Adipocyte (in vitro differentiated cells): ENCODE measurements at regions not wholly inside any gene's neighbourhood (a gene's known extent, or its start where the extent isn't known, plus 50 kb on each side); places are given as distances from the start of the nearest gene placed in this dataset.
"Not testable (repeated sequence)": the region's sequence is repeated elsewhere in the genome, so short reads cannot be mapped to it uniquely, and the experiment has no call there.

ENCODE experiments used
- DNase-seq: peaks from one replicate; pipeline ENCODE4 v3.0.0-alpha.2; 2015; ENCODE audit warnings: low read depth
- H3K27me3 ChIP-seq: replicated peaks from 2 replicates; pipeline ENCODE4 v1.7.0; 2013; ENCODE audit warnings: mild to moderate bottlenecking, low read length, moderate library complexity; ENCODE audit not compliant: control insufficient read depth, insufficient read depth
- H3K36me3 ChIP-seq: 2 replicates; pipeline ENCODE4 v1.7.0; 2013; ENCODE audit warnings: low read length, mild to moderate bottlenecking, moderate library complexity; ENCODE audit not compliant: control insufficient read depth, insufficient read depth, severe bottlenecking
- H3K4me1 ChIP-seq: 2 replicates; pipeline ENCODE4 v1.7.0; 2013; ENCODE audit warnings: mild to moderate bottlenecking, low read length, moderate library complexity; ENCODE audit not compliant: control insufficient read depth, insufficient read depth
- H3K4me3 ChIP-seq: 2 replicates; pipeline ENCODE4 v1.7.0; 2013; ENCODE audit warnings: mild to moderate bottlenecking, low read length, moderate library complexity
- H3K9ac ChIP-seq: 2 replicates; pipeline ENCODE4 v1.7.0; 2013; ENCODE audit warnings: mild to moderate bottlenecking, low read length, moderate library complexity
- H3K9me3 ChIP-seq: 2 replicates; pipeline ENCODE4 v1.7.0; 2013; ENCODE audit warnings: mild to moderate bottlenecking, low read length, moderate library complexity; ENCODE audit not compliant: control insufficient read depth

DNA sequence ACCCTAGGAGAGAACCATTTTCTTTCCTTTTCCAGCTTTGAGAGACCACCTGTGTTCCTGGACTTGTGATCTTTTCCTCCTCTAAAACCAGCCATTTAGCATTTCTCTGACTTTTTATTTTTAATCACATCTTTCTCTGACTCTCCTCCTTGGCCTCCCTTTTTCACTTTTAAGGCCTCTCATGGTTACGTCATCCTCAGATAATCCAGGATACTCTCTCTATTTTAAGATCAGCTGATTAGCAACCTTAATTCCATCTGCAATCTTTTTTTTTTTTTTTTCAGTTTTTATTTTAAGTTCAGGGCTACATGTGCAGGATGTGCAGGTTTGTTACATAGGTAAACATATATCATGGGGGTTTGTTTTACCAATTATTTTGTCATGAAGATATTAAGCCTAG is 54.0 kb downstream of the RFPL4B start:
- DNase-seq: no peak
- peaks cover 8% of the 10 kb centered on the region for H3K9me3 ChIP-seq
- no peaks in the 10 kb centered on the region for H3K4me1 ChIP-seq
- no peaks in the 10 kb centered on the region for H3K27me3 ChIP-seq
- no peak overlapping the region for H3K4me3 ChIP-seq
- no peak overlapping the region for H3K9ac ChIP-seq
- H3K36me3 ChIP-seq: no peaks in the 10 kb centered on the region

DNA sequence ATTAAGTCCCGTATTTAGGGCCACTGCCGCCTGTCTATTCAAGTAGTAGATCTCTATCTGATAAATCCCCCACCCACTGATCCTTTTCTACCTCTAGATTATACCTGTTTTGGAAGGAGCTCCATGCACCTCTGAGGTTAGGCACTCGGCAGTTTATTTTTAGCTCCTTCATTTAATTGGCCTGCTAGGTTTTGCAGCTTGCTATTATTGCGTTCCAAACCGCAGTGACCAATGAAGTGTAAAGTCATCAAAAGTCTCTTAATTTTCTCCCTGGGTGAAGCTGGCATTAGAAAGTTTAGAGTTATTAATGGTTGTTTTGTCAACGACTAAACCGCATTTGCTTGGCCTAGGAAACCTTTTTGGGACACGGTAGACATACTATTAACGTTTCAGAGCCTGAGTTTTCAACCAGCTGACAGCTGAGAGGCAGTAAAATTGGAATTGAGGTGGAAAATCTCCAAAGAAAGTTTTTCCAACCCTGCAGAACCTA is 60.0 kb downstream of the RFPL4B start:
- no peak overlapping the region for H3K9ac ChIP-seq
- H3K4me3 ChIP-seq: no peak overlapping the region
- no peak for DNase-seq
- peaks cover 5% of the 10 kb centered on the region for H3K4me1 ChIP-seq
- no peaks in the 10 kb centered on the region for H3K36me3 ChIP-seq
- peaks cover 3% of the 10 kb centered on the region for H3K9me3 ChIP-seq
- H3K27me3 ChIP-seq: no peaks in the 10 kb centered on the region

DNA sequence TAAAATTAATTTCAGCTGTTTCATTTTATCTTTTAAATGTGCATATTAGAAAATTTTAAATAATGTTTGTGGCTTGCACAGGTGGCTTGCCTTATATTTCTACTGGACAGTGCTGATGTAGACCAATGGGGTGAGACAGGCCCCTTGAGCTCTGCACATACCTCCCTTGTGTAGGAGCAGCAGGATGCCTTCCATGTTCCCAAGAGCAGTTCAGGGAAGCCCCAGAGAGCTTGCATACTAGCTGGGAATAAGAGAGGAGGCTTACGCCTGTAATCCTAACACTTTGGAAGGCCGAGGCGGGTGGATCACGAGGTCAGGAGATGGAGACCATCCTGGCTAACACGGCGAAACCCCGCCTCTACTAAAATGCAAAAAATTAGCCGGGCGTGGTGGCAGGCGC is 61.4 kb downstream of the RFPL4B start:
- Histone ChIP-seq H3K27me3 (no peaks in the 10 kb centered on the region), H3K4me3 (no peak overlapping the region), H3K9ac (no peak overlapping the region), H3K4me1 (peaks cover 5% of the 10 kb centered on the region), H3K9me3 (peaks cover 2% of the 10 kb centered on the region), H3K36me3 (no peaks in the 10 kb centered on the region)
- DNase-seq: no peak

DNA sequence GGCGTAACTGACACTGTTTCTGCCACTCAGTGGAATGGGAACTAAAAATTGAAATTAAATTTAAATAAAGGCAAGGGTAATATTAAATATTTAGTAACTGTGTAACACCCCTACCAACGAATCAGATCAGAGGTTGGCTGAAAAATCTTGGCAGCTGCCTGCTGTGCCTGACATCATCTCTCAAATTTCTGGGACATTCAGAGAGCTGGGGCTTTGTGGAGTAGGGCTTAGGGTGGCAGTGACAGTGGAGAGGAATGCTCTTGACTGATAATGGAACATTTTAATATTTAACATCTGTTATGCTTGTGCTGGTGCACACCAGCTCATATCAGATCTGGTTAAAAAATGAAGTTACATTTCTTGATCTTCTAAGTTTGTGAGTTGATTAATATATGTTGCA is 62.2 kb downstream of the RFPL4B start:
- Histone ChIP-seq H3K9me3 (no peaks in the 10 kb centered on the region), H3K36me3 (no peaks in the 10 kb centered on the region), H3K27me3 (no peaks in the 10 kb centered on the region), H3K4me1 (peaks cover 5% of the 10 kb centered on the region), H3K9ac (no peak overlapping the region), H3K4me3 (no peak overlapping the region)
- DNase-seq: peak; percentile 35

DNA sequence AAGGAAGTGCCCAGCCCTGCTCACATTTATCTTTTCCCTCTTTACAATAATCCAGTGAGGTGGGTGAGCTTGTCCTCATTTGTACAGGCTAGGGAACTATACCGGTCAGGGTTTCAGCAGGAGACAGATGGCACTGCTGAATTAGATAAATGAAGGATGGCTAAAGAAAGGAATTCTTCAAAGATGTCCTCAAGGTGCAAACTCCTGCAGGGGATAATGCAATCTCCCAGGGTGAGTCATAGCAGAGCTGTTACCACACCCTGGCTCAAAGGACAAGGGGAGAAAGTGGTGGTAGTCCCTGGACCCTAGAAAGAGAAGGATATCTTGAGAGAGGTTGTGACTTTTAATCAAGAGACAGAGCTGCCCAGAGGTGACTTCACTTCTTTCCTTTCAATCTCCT is 66.7 kb downstream of the RFPL4B start:
- no peak overlapping the region for H3K4me3 ChIP-seq
- no peak overlapping the region for H3K9ac ChIP-seq
- peaks cover 13% of the 10 kb centered on the region for H3K4me1 ChIP-seq
- H3K27me3 ChIP-seq: no peaks in the 10 kb centered on the region
- H3K9me3 ChIP-seq: peaks cover 3% of the 10 kb centered on the region
- DNase-seq: peak; percentile 12
- H3K36me3 ChIP-seq: no peaks in the 10 kb centered on the region

DNA sequence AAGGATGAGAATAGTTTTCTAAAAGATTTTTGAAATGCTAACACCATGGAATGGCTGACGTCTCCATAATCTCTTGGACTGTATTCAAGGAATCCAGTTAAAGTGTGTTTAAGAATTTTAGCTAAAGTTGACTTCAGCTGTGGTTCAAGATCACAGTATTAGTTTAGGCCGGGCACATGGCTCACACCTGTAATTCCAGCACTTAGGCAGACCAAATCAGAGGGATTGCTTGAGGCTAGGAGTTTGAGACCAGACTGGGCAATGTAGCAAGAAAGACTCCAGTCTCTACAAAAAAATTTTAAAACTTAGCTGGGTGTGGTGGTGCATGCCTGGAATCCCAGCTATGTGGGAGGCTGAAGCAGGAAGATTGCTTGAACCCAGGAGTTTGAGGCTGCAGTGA is 68.2 kb downstream of the RFPL4B start:
- H3K9ac ChIP-seq: no peak overlapping the region
- no peak for DNase-seq
- peaks cover 8% of the 10 kb centered on the region for H3K4me1 ChIP-seq
- no peak overlapping the region for H3K4me3 ChIP-seq
- no peaks in the 10 kb centered on the region for H3K27me3 ChIP-seq
- no peaks in the 10 kb centered on the region for H3K36me3 ChIP-seq
- H3K9me3 ChIP-seq: peaks cover 3% of the 10 kb centered on the region

DNA sequence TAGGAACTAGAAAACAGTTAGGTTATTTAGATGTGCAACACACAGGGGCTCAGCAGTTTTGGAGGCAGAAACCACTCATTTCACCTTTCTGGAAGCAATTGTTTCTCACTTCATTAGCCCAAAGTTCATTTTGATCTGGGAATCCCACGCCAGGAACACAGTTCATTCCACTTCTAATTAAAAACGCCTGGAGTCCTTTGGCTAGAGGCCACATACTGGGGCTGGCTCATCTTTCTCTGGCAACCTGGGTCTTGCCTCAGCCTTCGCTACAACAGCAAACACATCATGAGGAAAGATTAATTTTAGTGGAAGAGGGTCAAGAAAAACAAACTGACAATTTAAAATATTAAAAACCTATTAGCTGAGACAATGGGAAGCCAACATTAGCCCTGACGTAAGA is 69.7 kb downstream of the RFPL4B start:
- no peaks in the 10 kb centered on the region for H3K36me3 ChIP-seq
- H3K9ac ChIP-seq: no peak overlapping the region
- DNase-seq: peak; percentile 47
- peaks cover 3% of the 10 kb centered on the region for H3K9me3 ChIP-seq
- H3K4me3 ChIP-seq: peak overlapping the region; percentile 36
- peaks cover under 1% of the 10 kb centered on the region for H3K27me3 ChIP-seq
- peaks cover 8% of the 10 kb centered on the region for H3K4me1 ChIP-seq

DNA sequence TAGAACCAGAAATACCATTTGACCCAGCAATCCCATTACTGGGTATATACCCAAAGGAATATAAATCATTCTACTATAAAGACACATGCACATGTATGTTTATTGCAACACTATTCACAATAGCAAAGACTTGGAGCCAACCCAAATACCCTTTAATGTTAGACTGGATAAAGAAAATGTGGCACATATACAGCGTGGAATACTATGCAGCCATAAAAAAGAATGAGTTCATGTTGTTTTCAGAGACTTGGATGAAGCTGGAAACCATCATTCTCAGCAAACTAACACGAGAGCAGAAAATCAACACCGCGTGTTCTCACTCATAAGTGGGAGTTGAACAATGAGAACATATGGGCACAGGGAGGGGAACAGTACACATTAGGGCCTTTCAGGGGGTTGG is 79.9 kb downstream of the RFPL4B start:
- not testable (repeated sequence) for H3K36me3 ChIP-seq, H3K9ac ChIP-seq, H3K4me3 ChIP-seq, H3K4me1 ChIP-seq, DNase-seq, H3K9me3 ChIP-seq, H3K27me3 ChIP-seq

DNA sequence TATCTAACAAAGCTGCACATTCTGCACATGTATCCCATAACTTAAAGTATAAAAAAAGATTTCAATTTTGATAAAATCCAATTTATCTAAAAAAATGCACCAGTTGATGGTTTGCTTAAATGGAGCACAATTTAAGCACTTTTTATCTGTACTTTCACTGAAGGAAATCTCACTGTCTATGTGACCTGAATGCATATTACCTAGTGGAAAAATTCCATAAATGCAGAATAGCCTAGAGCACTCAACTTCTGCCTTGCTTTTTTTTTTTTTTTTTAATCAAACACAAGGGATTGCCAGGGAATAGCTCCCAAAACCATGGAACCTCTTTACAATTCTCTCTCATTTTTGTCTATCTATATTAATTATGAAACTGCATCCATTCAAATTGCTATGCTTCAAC is 80.4 kb downstream of the RFPL4B start:
- H3K4me1 ChIP-seq: no peaks in the 10 kb centered on the region
- no peaks in the 10 kb centered on the region for H3K36me3 ChIP-seq
- no peaks in the 10 kb centered on the region for H3K9me3 ChIP-seq
- H3K4me3 ChIP-seq: no peak overlapping the region
- DNase-seq: no peak
- H3K27me3 ChIP-seq: no peaks in the 10 kb centered on the region
- H3K9ac ChIP-seq: no peak overlapping the region

DNA sequence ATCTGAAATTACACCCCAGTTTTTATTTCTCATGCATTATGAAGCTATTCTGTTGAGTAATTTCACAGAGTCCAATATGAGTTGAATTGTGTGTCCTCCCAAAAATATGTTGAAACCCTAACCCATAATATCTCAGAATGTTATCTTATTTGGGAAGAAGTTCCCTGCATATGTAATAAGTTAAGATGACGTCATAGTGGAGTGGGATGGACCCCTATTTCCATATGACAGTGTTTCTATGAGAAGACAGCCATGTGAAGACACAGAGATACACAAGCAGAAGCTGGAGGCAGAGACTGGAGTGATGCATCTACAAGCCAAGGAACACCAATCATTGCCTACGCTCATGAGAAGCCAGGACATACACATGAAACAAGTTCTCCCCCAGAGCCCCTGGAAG is 81.3 kb downstream of the RFPL4B start:
- Histone ChIP-seq H3K4me1 (no peaks in the 10 kb centered on the region), H3K27me3 (no peaks in the 10 kb centered on the region), H3K9ac (no peak overlapping the region), H3K9me3 (no peaks in the 10 kb centered on the region), H3K36me3 (no peaks in the 10 kb centered on the region), H3K4me3 (no peak overlapping the region)
- DNase-seq: no peak

DNA sequence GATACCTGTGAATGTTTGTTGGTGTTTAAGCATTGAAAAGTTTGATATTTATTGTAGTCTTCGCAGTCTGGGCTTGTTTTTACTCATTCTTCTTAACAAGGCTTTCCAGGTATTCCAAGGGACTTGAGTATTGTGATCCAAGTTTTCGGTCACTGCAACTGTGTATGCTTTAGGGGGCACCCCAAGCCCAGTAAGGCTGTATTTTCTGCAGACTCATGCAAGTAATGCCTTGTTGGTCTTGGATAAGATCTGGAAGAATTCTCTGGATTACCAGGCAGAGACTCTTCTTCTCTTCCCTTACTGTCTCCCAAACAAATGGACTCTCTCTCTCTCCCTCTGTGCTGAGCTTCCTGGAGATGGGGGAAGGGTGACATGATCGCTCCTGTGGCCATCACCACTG is 82.1 kb downstream of the RFPL4B start:
- no peak overlapping the region for H3K4me3 ChIP-seq
- no peaks in the 10 kb centered on the region for H3K36me3 ChIP-seq
- H3K9ac ChIP-seq: no peak overlapping the region
- H3K27me3 ChIP-seq: no peaks in the 10 kb centered on the region
- DNase-seq: no peak
- H3K4me1 ChIP-seq: no peaks in the 10 kb centered on the region
- H3K9me3 ChIP-seq: no peaks in the 10 kb centered on the region

DNA sequence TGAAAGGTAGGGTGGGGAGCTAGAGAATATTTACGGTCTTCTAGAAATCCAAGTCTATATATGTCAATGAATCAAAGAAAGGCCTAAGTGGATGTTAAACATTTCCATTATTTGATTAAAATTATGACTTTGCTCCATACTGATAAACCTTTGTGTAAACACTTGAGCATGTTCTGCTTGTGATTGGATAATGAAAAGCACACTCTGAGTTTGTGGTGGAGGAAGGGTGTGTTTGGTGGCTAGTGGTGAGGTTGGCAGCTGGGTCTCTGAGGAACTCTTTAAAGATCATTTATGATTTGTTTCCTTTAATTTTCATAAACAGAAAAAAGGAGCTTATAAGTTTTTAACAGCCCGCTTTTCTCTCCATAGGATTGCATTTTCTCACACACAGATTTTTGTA is 84.7 kb downstream of the RFPL4B start:
- no peak overlapping the region for H3K4me3 ChIP-seq
- peaks cover 5% of the 10 kb centered on the region for H3K4me1 ChIP-seq
- no peaks in the 10 kb centered on the region for H3K36me3 ChIP-seq
- no peaks in the 10 kb centered on the region for H3K9me3 ChIP-seq
- no peaks in the 10 kb centered on the region for H3K27me3 ChIP-seq
- no peak overlapping the region for H3K9ac ChIP-seq
- no peak for DNase-seq
